Lower leg skin (tissue), 4 donors: ENCODE measurements at regions not wholly inside any gene's neighbourhood (a gene's known extent, or its start where the extent isn't known, plus 50 kb on each side); places are given as distances from the start of the nearest gene placed in this dataset.

ENCODE experiments used
- DNase-seq, 2 donors: peaks; one replicate each; pipeline ENCODE4 v3.0.0-alpha.2; 2019; ENCODE audit warnings: low spot score in 2 of 2
- H3K4me3 ChIP-seq: fragments of 200-600 bp; sonication (generic); 2 replicates; pipeline ENCODE4 v1.5.1; 2017; ENCODE audit warnings: mild to moderate bottlenecking, low read depth; ENCODE audit not compliant: poor library complexity, severe bottlenecking
- POLR2A ChIP-seq, 2 donors: fragments of 450-650 bp; IDR thresholded peaks; one replicate each; pipeline ENCODE4 v1.6.1; 2016 to 2017; ENCODE audit warnings: antibody characterized with exemption in 2 of 2, mild to moderate bottlenecking in 1 of 2, moderate library complexity in 1 of 2
- WGBS, 2 donors: methylation state at CpG; one replicate each; pipeline ENCODE4 v1.1.5; 2018; 5-methylcytosine and 5-hydroxymethylcytosine counted together
- intact Hi-C: fragments of 100-400 bp; cut with DNase I; formaldehyde crosslinking; loops from one replicate; pipeline ENCODE4 v1.15.0; 2023; ENCODE audit warnings: low total_unique reads
- TF ChIP-seq, protein P1 (sequence below), 3 donors: fragments of 450-650 bp; IDR thresholded peaks; one replicate each; pipeline ENCODE4 v1.5.1; 2016; ENCODE audit warnings: antibody characterized with exemption in 3 of 3, mild to moderate bottlenecking in 3 of 3, moderate library complexity in 2 of 3

DNA sequence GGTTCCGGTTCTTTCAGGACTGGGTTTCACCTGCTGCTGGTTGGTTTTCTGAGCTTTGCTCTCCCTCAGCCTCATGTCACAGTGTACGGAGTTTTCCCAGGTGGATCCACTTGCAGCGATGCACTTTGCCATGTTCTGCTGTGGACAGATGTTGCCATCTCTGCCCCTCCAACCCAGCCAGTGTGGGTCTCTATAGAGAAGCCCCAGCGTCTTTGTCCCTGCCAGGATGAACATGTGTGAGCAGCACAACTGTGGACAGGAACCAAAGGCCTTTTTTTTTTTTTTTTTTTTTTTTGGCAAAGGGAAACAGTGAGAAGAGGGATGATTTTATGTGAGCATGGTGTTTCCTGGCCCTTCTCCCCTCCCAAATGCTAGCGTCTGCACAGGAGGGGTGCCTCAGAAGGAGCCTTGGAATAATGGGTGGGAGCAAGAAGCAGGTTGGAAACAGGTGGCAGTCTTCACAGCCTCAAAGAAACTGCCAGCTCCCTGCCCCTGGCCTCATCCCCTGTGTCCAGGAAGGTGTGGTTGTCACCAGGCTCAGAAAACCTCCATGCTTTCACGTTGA, 106.5 kb downstream of the RPS24 start:
- intact Hi-C loops: no loop called here
- DNase-seq: no peak
- TF ChIP-seq POLR2A (IDR thresholded peaks at IDR 0.05): no peak
- TF ChIP-seq, protein P1, sequence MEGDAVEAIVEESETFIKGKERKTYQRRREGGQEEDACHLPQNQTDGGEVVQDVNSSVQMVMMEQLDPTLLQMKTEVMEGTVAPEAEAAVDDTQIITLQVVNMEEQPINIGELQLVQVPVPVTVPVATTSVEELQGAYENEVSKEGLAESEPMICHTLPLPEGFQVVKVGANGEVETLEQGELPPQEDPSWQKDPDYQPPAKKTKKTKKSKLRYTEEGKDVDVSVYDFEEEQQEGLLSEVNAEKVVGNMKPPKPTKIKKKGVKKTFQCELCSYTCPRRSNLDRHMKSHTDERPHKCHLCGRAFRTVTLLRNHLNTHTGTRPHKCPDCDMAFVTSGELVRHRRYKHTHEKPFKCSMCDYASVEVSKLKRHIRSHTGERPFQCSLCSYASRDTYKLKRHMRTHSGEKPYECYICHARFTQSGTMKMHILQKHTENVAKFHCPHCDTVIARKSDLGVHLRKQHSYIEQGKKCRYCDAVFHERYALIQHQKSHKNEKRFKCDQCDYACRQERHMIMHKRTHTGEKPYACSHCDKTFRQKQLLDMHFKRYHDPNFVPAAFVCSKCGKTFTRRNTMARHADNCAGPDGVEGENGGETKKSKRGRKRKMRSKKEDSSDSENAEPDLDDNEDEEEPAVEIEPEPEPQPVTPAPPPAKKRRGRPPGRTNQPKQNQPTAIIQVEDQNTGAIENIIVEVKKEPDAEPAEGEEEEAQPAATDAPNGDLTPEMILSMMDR (IDR thresholded peaks at IDR 0.05): no peak
- 55 to 56% methylated on average over 6 of the region's 6 CpGs for WGBS, 2 donors
- H3K4me3 ChIP-seq: no peak overlapping the region

DNA sequence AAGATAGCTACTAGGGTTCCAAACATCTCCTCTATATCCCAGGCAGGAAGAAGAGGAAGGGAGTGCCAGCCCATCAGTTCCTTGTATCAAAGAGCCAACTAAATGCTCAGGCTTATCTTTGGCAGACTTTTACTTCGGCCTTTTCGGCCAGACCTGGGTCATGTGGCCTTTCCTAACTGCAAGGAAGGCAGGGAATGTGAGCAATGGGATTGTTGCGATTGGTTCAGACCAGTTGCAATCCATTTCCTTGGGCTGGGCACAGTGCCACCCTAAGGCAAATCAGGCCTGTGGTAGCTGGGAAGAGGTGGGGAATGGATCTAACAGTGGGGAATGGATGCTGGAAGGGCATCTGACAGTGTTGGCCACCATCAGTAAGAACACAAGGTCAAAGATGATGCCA, 109.9 kb downstream of the RPS24 start:
- TF ChIP-seq, protein P1 (IDR thresholded peaks at IDR 0.05): no peak
- TF ChIP-seq POLR2A (IDR thresholded peaks at IDR 0.05): no peak
- no peak overlapping the region for H3K4me3 ChIP-seq
- WGBS, 2 donors: 89 to 98% methylated on average over 3 of the region's 3 CpGs
- intact Hi-C loops: no loop called here
- no peak for DNase-seq

DNA sequence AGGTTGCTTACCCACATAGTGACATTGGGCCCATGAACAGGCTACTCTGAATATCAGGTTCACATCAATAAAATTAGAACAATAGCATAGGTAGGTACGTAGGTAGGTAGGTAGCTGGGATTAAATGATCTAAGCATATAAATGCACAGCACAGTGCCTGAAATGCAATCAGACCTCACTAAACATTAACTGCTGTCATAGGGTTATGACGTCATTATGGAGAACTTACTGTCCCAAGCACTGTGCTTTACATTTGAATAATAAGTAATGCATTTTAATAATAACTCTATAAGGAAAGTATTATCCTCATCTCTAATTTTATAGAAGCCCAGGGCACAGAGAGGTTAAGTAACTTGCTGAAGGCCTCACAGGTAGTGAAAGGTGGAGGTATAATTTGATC, 112.5 kb downstream of the RPS24 start:
- intact Hi-C loops: no loop called here
- no peak for DNase-seq
- TF ChIP-seq, protein P1 (IDR thresholded peaks at IDR 0.05): no peak
- TF ChIP-seq POLR2A (IDR thresholded peaks at IDR 0.05): no peak
- 47 to 89% methylated on average over 2 of the region's 2 CpGs for WGBS, 2 donors
- H3K4me3 ChIP-seq: no peak overlapping the region

GRCh38 chr10:78147202-78147601, 113.5 kb downstream of the RPS24 start:
- intact Hi-C loops: no loop called here
- TF ChIP-seq, protein P1 (IDR thresholded peaks at IDR 0.05): no peak
- no peak for TF ChIP-seq POLR2A (IDR thresholded peaks at IDR 0.05)
- no peak overlapping the region for H3K4me3 ChIP-seq
- no peak for DNase-seq

- 79 to 83% methylated on average over 7 of the region's 7 CpGs for WGBS, 2 donors
- DNase-seq: no peak
- no peak overlapping the region for H3K4me3 ChIP-seq
- intact Hi-C loops: no loop called here
- no peak for TF ChIP-seq POLR2A (IDR thresholded peaks at IDR 0.05)
- TF ChIP-seq, protein P1 (IDR thresholded peaks at IDR 0.05): no peak
These were observed 114.7 kb downstream of the RPS24 start for GRCh38 chr10:78148216-78148960.
